ENCODE measurements at regions not wholly inside any gene's neighbourhood (a gene's known extent, or its start where the extent isn't known, plus 50 kb on each side); places are given as distances from the start of the nearest gene placed in this dataset.

- TF ChIP-seq, protein P1, sequence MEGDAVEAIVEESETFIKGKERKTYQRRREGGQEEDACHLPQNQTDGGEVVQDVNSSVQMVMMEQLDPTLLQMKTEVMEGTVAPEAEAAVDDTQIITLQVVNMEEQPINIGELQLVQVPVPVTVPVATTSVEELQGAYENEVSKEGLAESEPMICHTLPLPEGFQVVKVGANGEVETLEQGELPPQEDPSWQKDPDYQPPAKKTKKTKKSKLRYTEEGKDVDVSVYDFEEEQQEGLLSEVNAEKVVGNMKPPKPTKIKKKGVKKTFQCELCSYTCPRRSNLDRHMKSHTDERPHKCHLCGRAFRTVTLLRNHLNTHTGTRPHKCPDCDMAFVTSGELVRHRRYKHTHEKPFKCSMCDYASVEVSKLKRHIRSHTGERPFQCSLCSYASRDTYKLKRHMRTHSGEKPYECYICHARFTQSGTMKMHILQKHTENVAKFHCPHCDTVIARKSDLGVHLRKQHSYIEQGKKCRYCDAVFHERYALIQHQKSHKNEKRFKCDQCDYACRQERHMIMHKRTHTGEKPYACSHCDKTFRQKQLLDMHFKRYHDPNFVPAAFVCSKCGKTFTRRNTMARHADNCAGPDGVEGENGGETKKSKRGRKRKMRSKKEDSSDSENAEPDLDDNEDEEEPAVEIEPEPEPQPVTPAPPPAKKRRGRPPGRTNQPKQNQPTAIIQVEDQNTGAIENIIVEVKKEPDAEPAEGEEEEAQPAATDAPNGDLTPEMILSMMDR (IDR thresholded peaks at IDR 0.05) = no peak
- no peak for TF ChIP-seq POLR2A (IDR thresholded peaks at IDR 0.05)
Measured at GRCh38 chr1:221076391-221076811, 197.2 kb downstream of the HLX start.

Data from body of pancreas (tissue), 4 donors.